Endothelial cell of umbilical vein (primary cell): ENCODE measurements at regions not wholly inside any gene's neighbourhood (a gene's known extent, or its start where the extent isn't known, plus 50 kb on each side); places are given as distances from the start of the nearest gene placed in this dataset.

Experiments
- GATA2 ChIP-seq: IDR thresholded peaks from 2 replicates; pipeline ENCODE4 v1.7.0; 2011; ENCODE audit warnings: low read depth, mild to moderate bottlenecking, moderate library complexity, mixed read lengths, low read length; ENCODE audit not compliant: insufficient read length, insufficient read depth
- JUN ChIP-seq: IDR thresholded peaks from 2 replicates; pipeline ENCODE4 v1.6.1; 2011; ENCODE audit warnings: borderline replicate concordance, low read depth; ENCODE audit not compliant: insufficient read length, insufficient read depth
- POLR2A ChIP-seq: IDR thresholded peaks from 2 replicates; pipeline ENCODE4 v1.6.1; 2012; ENCODE audit warnings: low read depth, mild to moderate bottlenecking, control low read depth, low read length
- POLR2AphosphoS5 ChIP-seq: IDR thresholded peaks from 2 replicates; pipeline ENCODE4 v1.6.1; 2012; ENCODE audit warnings: low read depth, mild to moderate bottlenecking, control low read depth, low read length, moderate library complexity; ENCODE audit not compliant: insufficient read depth
- TF ChIP-seq, protein P1 (sequence below), 2 donors: IDR thresholded peaks; 1 replicate in 1 of 2; 2 replicates in 1 of 2; pipeline ENCODE4 v1.5.1; 2011; ENCODE audit warnings: low read length in 2 of 2, mild to moderate bottlenecking in 2 of 2, moderate library complexity in 2 of 2, control low read depth in 1 of 2, inconsistent platforms in 1 of 2, low read depth in 1 of 2; ENCODE audit not compliant: insufficient read depth in 1 of 2; ENCODE audit errors: extremely low read depth in 1 of 2
- TF ChIP-seq, protein P2 (sequence below): IDR thresholded peaks from 2 replicates; pipeline ENCODE4 v1.6.1; 2011; ENCODE audit not compliant: insufficient read depth, insufficient read length

DNA sequence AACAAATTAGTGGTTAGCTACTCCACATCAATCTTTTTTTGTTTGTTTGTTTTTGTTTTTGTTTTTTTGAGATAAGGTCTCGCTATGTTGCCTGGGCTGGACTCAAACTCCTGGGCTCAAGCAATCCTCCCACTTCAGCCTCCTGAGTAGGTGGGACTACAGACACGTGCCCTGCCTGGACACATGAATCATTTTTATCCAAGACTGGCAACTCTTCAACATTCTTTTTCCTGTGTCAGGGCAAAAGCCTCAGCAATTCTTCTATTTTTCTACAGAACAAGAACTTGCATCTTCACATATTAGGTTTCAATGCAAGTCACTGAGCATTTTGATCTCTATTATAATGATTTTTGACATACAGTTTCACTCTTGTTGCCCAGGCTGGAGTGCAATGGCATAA is 76.8 kb upstream of the LRCH1 start:
- TF ChIP-seq, protein P1, sequence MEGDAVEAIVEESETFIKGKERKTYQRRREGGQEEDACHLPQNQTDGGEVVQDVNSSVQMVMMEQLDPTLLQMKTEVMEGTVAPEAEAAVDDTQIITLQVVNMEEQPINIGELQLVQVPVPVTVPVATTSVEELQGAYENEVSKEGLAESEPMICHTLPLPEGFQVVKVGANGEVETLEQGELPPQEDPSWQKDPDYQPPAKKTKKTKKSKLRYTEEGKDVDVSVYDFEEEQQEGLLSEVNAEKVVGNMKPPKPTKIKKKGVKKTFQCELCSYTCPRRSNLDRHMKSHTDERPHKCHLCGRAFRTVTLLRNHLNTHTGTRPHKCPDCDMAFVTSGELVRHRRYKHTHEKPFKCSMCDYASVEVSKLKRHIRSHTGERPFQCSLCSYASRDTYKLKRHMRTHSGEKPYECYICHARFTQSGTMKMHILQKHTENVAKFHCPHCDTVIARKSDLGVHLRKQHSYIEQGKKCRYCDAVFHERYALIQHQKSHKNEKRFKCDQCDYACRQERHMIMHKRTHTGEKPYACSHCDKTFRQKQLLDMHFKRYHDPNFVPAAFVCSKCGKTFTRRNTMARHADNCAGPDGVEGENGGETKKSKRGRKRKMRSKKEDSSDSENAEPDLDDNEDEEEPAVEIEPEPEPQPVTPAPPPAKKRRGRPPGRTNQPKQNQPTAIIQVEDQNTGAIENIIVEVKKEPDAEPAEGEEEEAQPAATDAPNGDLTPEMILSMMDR (IDR thresholded peaks at IDR 0.05; ENCODE audit: extremely low read depth in 1 of 2, insufficient read depth in 1 of 2, low read depth in 1 of 2, low read length in 2 of 2) = no peak
- TF ChIP-seq POLR2A (no peak), JUN (no peak), POLR2AphosphoS5 (no peak), GATA2 (no peak)
- TF ChIP-seq, protein P2, sequence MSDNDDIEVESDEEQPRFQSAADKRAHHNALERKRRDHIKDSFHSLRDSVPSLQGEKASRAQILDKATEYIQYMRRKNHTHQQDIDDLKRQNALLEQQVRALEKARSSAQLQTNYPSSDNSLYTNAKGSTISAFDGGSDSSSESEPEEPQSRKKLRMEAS = no peak
